ENCODE measurements at regions not wholly inside any gene's neighbourhood (a gene's known extent, or its start where the extent isn't known, plus 50 kb on each side); places are given as distances from the start of the nearest gene placed in this dataset.

DNA sequence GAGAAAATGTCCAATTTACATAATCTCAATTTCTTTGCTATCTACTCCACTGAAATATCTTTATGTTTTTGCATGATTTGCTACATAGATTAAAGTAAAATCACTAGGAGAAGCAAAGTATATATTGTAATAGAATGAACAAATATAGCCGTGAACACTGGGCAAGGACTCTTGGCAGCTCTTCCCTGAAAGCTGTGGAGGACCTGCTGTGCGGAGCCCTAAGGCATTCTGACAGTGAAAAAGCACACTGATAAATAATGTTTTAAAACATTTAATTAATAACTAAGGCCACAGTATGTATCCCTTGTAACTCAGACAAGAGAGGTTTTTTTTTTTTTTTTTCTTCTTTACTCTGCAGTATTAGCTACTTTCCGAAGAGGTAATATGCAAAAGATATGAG is 256.1 kb upstream of the DPYD start:
- Histone ChIP-seq H3K36me3 (replicated peaks in 1 of 2; ENCODE audit: control insufficient read depth in 1 of 2, insufficient read depth in 2 of 2, low read length in 1 of 2) (no peaks in the 10 kb centered on the region), H3K27me3 (ENCODE audit: insufficient read depth) (no peaks in the 10 kb centered on the region), H3K27ac (ENCODE audit: low read depth in 2 of 2, low read length in 1 of 2) (no peak overlapping the region), H3K9me2 (no peaks in the 10 kb centered on the region), H3K9ac (no peak overlapping the region), H2AFZ (ENCODE audit: low read depth) (no peak overlapping the region), H3F3A (replicated peaks; ENCODE audit: insufficient read depth) (no peaks in the 10 kb centered on the region), H3K4me1 (ENCODE audit: control insufficient read depth in 1 of 2, insufficient read depth in 2 of 2, low read depth in 1 of 2, low read length in 1 of 2) (no peaks in the 10 kb centered on the region; a peak in 1 of 4 replicates), H3K4me3 (ENCODE audit: low read depth in 2 of 2, low read length in 1 of 2) (no peak overlapping the region), H3K9me3 (no peaks in the 10 kb centered on the region), H4K20me1 (ENCODE audit: insufficient read depth) (no peaks in the 10 kb centered on the region), H3K4me2 (no peak overlapping the region), H3K79me2 (ENCODE audit: insufficient read depth) (no peaks in the 10 kb centered on the region)
- ChIA-PET CTCF (no interaction called here), POLR2A (interaction anchor here (0.6 kb wide), 1 partner anchor 123 kb away, joined by 4 read pairs; no protein-coding TSS in a partner anchor)
- DNase-seq = no peak
- WGBS (ENCODE audit: low lambda C conversion rate) = 91% methylated on average over 3 of the region's 3 CpGs
- no peak for TF ChIP-seq FOXJ3 (CRISPR knock-in tag; IDR thresholded peaks at IDR 0.05)
- no peak for TF ChIP-seq EZH2phosphoT487 (IDR thresholded peaks at IDR 0.05; ENCODE audit: borderline replicate concordance, low read depth)
- no peak for TF ChIP-seq YY1 (IDR thresholded peaks at IDR 0.05; ENCODE audit: low read depth)
- TF ChIP-seq TAF1 (IDR thresholded peaks at IDR 0.05; ENCODE audit: borderline replicate concordance, low read depth, low read length) = no peak
- TF ChIP-seq CHD2 (IDR thresholded peaks at IDR 0.05; ENCODE audit: low read length, partially characterized antibody) = no peak
- TF ChIP-seq TEAD4 (IDR thresholded peaks at IDR 0.05; ENCODE audit: borderline replicate concordance, insufficient read depth) = no peak
- TF ChIP-seq, protein P1, sequence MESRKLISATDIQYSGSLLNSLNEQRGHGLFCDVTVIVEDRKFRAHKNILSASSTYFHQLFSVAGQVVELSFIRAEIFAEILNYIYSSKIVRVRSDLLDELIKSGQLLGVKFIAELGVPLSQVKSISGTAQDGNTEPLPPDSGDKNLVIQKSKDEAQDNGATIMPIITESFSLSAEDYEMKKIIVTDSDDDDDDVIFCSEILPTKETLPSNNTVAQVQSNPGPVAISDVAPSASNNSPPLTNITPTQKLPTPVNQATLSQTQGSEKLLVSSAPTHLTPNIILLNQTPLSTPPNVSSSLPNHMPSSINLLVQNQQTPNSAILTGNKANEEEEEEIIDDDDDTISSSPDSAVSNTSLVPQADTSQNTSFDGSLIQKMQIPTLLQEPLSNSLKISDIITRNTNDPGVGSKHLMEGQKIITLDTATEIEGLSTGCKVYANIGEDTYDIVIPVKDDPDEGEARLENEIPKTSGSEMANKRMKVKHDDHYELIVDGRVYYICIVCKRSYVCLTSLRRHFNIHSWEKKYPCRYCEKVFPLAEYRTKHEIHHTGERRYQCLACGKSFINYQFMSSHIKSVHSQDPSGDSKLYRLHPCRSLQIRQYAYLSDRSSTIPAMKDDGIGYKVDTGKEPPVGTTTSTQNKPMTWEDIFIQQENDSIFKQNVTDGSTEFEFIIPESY (IDR thresholded peaks at IDR 0.05; ENCODE audit: borderline replicate concordance, low read depth) = no peak

GRCh38 chr1:98176414-98176813 is 255.6 kb upstream of the DPYD start:
- Histone ChIP-seq H3K9me3 (no peaks in the 10 kb centered on the region), H3K27me3 (ENCODE audit: insufficient read depth) (no peaks in the 10 kb centered on the region), H3F3A (replicated peaks; ENCODE audit: insufficient read depth) (no peaks in the 10 kb centered on the region), H3K9ac (no peak overlapping the region), H3K4me1 (ENCODE audit: control insufficient read depth in 1 of 2, insufficient read depth in 2 of 2, low read depth in 1 of 2, low read length in 1 of 2) (no peaks in the 10 kb centered on the region; a peak in 1 of 4 replicates), H3K4me3 (ENCODE audit: low read depth in 2 of 2, low read length in 1 of 2) (no peak overlapping the region), H3K4me2 (no peak overlapping the region), H2AFZ (ENCODE audit: low read depth) (no peak overlapping the region), H4K20me1 (ENCODE audit: insufficient read depth) (no peaks in the 10 kb centered on the region), H3K36me3 (replicated peaks in 1 of 2; ENCODE audit: control insufficient read depth in 1 of 2, insufficient read depth in 2 of 2, low read length in 1 of 2) (no peaks in the 10 kb centered on the region), H3K27ac (ENCODE audit: low read depth in 2 of 2, low read length in 1 of 2) (no peak overlapping the region), H3K79me2 (ENCODE audit: insufficient read depth) (no peaks in the 10 kb centered on the region), H3K9me2 (no peaks in the 10 kb centered on the region)
- DNase-seq = no peak
- ChIA-PET POLR2A (no interaction called here), CTCF (no interaction called here)
- TF ChIP-seq SMC3 (IDR thresholded peaks at IDR 0.05; ENCODE audit: low read depth, low read length) (no peak), MEF2A (IDR thresholded peaks at IDR 0.05; ENCODE audit: borderline replicate concordance, low read depth) (no peak), CHD2 (IDR thresholded peaks at IDR 0.05; ENCODE audit: low read length, partially characterized antibody) (no peak), POLR2AphosphoS5 (IDR thresholded peaks at IDR 0.05; ENCODE audit: low read depth, low read length) (no peak), RFX5 (IDR thresholded peaks at IDR 0.05; ENCODE audit: low read length) (no peak), SIN3A (IDR thresholded peaks at IDR 0.05; ENCODE audit: borderline replicate concordance, low read depth, low read length) (no peak), ELF1 (IDR thresholded peaks at IDR 0.05) (no peak), YY1 (IDR thresholded peaks at IDR 0.05; ENCODE audit: low read depth) (no peak), PBX3 (IDR thresholded peaks at IDR 0.05) (no peak), FOSL2 (IDR thresholded peaks at IDR 0.05; ENCODE audit: borderline replicate concordance, low read depth) (no peak), TAF1 (IDR thresholded peaks at IDR 0.05; ENCODE audit: borderline replicate concordance, low read depth, low read length) (no peak), RAD21 (IDR thresholded peaks at IDR 0.05; ENCODE audit: low read length) (no peak)
- TF ChIP-seq, protein P1 (IDR thresholded peaks at IDR 0.05; ENCODE audit: borderline replicate concordance, low read depth) = no peak
